ENCODE measurements at regions not wholly inside any gene's neighbourhood (a gene's known extent, or its start where the extent isn't known, plus 50 kb on each side); places are given as distances from the start of the nearest gene placed in this dataset.

DNA sequence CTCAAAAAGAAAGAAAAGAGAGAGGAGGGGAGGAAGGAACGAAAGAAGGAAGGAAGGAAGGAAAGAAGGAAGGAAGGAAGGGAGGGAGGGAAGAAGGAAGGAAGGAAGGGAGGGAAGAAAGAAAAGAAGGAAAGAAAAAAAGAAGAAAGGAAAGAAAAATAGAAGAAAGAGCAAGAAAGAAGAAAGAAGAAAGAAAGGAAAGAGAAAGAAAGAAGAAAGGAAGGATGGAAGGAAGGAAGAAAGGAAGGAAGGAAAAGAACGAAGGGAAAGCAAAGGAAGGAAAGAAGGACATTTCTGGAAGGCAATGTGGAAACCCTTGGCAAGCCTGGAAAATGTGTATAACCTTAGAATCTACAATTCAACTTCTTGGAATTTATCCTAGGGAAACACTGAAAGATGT lies 150.4 kb upstream of the LHX1 start:
- H3K36me3 ChIP-seq: no peaks in the 10 kb centered on the region
- no peaks in the 10 kb centered on the region for H3K27me3 ChIP-seq
- intact Hi-C loops (cut with DNase I): no loop called here
- no peak for TF ChIP-seq EP300 (IDR thresholded peaks at IDR 0.05)
- TF ChIP-seq, protein P1, sequence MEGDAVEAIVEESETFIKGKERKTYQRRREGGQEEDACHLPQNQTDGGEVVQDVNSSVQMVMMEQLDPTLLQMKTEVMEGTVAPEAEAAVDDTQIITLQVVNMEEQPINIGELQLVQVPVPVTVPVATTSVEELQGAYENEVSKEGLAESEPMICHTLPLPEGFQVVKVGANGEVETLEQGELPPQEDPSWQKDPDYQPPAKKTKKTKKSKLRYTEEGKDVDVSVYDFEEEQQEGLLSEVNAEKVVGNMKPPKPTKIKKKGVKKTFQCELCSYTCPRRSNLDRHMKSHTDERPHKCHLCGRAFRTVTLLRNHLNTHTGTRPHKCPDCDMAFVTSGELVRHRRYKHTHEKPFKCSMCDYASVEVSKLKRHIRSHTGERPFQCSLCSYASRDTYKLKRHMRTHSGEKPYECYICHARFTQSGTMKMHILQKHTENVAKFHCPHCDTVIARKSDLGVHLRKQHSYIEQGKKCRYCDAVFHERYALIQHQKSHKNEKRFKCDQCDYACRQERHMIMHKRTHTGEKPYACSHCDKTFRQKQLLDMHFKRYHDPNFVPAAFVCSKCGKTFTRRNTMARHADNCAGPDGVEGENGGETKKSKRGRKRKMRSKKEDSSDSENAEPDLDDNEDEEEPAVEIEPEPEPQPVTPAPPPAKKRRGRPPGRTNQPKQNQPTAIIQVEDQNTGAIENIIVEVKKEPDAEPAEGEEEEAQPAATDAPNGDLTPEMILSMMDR (IDR thresholded peaks at IDR 0.05): no peak
- H3K9me3 ChIP-seq: no peaks in the 10 kb centered on the region
- H3K27ac ChIP-seq: no peak overlapping the region
- no peak overlapping the region for H3K4me3 ChIP-seq
- 77 to 87% (median 79%) methylated on average over 2 of the region's 2 CpGs for WGBS, 3 donors
- DNase-seq: no peak
- H3K4me1 ChIP-seq (ENCODE audit: insufficient read depth): no peaks in the 10 kb centered on the region

DNA sequence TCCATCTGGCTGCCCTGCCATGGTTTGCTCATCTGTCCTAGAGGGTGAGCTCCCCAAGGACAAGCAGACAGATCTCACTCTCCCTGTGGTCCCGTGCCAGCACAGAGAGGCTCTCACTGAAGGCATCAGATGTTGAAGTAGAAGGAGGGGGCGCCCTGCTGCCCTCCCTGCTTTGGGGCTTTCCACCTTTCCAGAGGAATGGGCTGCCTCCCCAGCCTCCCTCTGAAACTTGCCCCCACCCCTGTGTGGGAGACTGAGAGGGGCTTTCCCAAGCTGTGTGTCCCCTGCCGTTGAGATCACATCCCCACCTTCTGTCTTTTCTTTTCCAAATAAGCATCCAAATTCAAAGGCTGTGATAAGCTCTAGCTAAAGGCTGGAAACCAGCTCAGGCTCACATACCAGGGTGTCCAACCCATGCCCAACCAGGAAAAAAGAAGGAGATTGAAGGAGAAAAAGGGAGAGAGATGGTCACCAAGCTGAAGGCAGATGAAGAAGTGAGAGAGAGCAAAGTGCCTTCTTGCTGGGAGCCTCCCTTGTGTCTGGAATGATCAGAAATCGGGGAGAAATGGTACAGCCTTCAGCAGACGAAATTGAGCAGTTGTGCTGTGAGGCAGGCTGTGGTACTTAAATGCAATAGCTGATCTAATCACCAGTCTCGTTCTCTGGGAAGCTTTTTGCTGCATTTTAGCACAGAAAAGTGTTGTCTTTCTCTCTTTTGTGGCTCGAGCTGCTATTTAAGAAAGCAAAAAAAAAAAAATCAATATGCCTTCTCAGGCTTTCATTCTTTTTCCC lies 145.9 kb upstream of the LHX1 start:
- TF ChIP-seq EP300 (IDR thresholded peaks at IDR 0.05): no peak
- TF ChIP-seq, protein P1 (IDR thresholded peaks at IDR 0.05): no peak
- TF ChIP-seq POLR2A (IDR thresholded peaks at IDR 0.05): no peak
- H3K27ac ChIP-seq: no peak overlapping the region
- H3K36me3 ChIP-seq: no peaks in the 10 kb centered on the region
- WGBS, 3 donors: 7 to 18% (median 10%) methylated on average over 7 of the region's 7 CpGs
- intact Hi-C loops (cut with DNase I): no loop called here
- H3K27me3 ChIP-seq: no peaks in the 10 kb centered on the region
- no peaks in the 10 kb centered on the region for H3K9me3 ChIP-seq
- no peak overlapping the region for H3K4me3 ChIP-seq
- no peaks in the 10 kb centered on the region for H3K4me1 ChIP-seq (ENCODE audit: insufficient read depth)
- no peak for DNase-seq

DNA sequence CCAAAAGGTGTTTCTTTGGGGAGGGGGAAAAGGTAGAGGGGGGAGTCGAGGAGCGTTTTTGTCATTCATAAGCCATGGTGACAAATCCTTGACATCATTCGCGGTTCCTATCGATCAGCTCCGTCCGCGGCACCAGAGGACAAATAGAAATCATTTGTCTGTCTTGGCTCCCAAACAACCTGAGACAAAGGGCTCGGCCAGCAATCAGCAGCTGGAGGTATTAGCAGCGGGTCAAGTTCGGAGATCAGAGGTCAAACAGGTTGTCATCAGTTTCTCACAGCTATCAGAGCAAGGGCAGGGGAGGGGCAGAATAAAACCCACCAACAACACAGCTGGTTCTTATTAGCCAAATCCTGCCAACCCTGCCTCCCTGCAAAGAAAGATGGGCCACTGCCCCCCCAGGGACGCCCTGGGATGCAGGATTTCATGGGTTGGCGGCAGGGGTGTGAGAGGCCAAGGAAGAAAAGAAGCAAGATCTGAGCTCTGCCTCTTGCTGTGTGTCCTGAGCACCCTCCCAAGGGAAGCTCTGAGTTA lies 145.3 kb upstream of the LHX1 start:
- H3K4me1 ChIP-seq (ENCODE audit: insufficient read depth): no peaks in the 10 kb centered on the region
- DNase-seq: no peak
- H3K9me3 ChIP-seq: no peaks in the 10 kb centered on the region
- H3K4me3 ChIP-seq: no peak overlapping the region
- no peaks in the 10 kb centered on the region for H3K36me3 ChIP-seq
- intact Hi-C loops (cut with DNase I): no loop called here
- H3K27me3 ChIP-seq: no peaks in the 10 kb centered on the region
- H3K27ac ChIP-seq: no peak overlapping the region
- WGBS, 3 donors: 13 to 18% (median 14%) methylated on average over 13 of the region's 13 CpGs
- TF ChIP-seq POLR2A (IDR thresholded peaks at IDR 0.05) (no peak), EP300 (IDR thresholded peaks at IDR 0.05) (no peak)
- TF ChIP-seq, protein P1 (IDR thresholded peaks at IDR 0.05): no peak

DNA sequence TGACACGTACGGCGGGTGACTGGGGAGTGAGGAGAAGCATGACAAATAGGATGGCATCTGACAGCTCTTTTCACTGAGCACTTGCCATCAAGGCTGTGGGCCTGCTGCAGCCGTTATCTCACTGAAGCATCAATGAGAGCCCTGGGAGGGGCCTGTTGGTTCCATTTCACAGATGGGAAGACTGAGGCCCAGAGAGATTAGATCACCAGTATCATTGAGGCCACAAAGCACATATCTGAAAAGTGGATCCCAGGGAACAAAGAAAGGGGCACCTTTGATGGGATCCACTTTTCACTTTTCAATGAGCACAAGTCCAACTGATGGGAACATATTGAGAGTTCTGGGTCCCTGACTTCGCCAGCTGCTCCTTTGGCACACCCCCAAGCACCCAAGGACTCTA lies 144.4 kb upstream of the LHX1 start:
- Histone ChIP-seq H3K36me3 (no peaks in the 10 kb centered on the region), H3K9me3 (no peaks in the 10 kb centered on the region), H3K4me3 (no peak overlapping the region), H3K27ac (no peak overlapping the region), H3K27me3 (no peaks in the 10 kb centered on the region), H3K4me1 (ENCODE audit: insufficient read depth) (no peaks in the 10 kb centered on the region)
- 82 to 90% (median 87%) methylated on average over 5 of the region's 5 CpGs for whole genome bisulfite sequencing, 3 donors
- intact Hi-C loops (cut with DNase I): no loop called here
- no peak for TF ChIP-seq EP300 (IDR thresholded peaks at IDR 0.05)
- no peak for TF ChIP-seq POLR2A (IDR thresholded peaks at IDR 0.05)
- TF ChIP-seq, protein P1 (IDR thresholded peaks at IDR 0.05): no peak
- DNase-seq: no peak
